Endothelial cell of umbilical vein (primary cell): ENCODE measurements at regions not wholly inside any gene's neighbourhood (a gene's known extent, or its start where the extent isn't known, plus 50 kb on each side); places are given as distances from the start of the nearest gene placed in this dataset.
A peak's percentile ranks its signal among the peaks of the same experiment; 100 is the strongest.

Experiments used
- BruUV-seq: library from RNA; stranded (reverse); fragments of 400-500 nt; replicated peaks from 2 replicates; lab custom pipeline; 2021; lab: Mats Ljungman, UMichigan
- CTCF ChIA-PET: fragments of 300-600, 350-600 bp; sonication (Branson Sonifier 250); formaldehyde crosslinking; loops from one replicate; lab custom pipeline; 2021; ENCODE audit warnings: antibody characterized with exemption, inconsistent platforms; lab: Charles Lee
- POLR2A ChIA-PET: fragments of 300-600, 350-600 bp; sonication (Branson Sonifier 250); formaldehyde crosslinking; loops from one replicate; lab custom pipeline; 2021; ENCODE audit warnings: antibody characterized with exemption, inconsistent platforms; lab: Charles Lee
- DNase-seq: peaks from one replicate; pipeline ENCODE4 v3.0.0-alpha.2; 2011; ENCODE audit warnings: low read depth, low spot score
- FAIRE-seq: peaks from 2 replicates; lab custom pipeline; 2011; peaks lifted over from hg19 to GRCh38; lab: Jason Lieb, UNC
- H2AFZ ChIP-seq: 2 replicates; pipeline ENCODE4 v1.6.0; 2012; ENCODE audit warnings: low read depth, low read length, control low read depth, inconsistent platforms
- H3K27ac ChIP-seq: 2 replicates; pipeline ENCODE4 v1.5.1; 2011; ENCODE audit warnings: low read depth, mild to moderate bottlenecking, control low read depth, low read length, moderate library complexity; ENCODE audit not compliant: insufficient read depth
- H3K27me3 ChIP-seq, 2 experiments: 2 replicates each; pipeline versions ENCODE4 v1.6.0 to v1.6.1; 2011; ENCODE audit warnings: low read length in 2 of 2, mixed read lengths in 1 of 2; ENCODE audit not compliant: control insufficient read depth in 2 of 2, insufficient read depth in 2 of 2
- H3K36me3 ChIP-seq, 2 experiments: 2 replicates in 1 of 2; 3 replicates in 1 of 2; pipeline ENCODE4 v1.5.1; 2011; ENCODE audit warnings: low read length in 2 of 2, mild to moderate bottlenecking in 1 of 2, moderate library complexity in 1 of 2; ENCODE audit not compliant: control insufficient read depth in 2 of 2, insufficient read depth in 2 of 2; ENCODE audit errors: extremely low read depth in 1 of 2
- H3K4me1 ChIP-seq: 3 replicates; pipeline ENCODE4 v1.5.1; 2011; ENCODE audit warnings: mild to moderate bottlenecking, low read length; ENCODE audit not compliant: control insufficient read depth, insufficient read depth; ENCODE audit errors: extremely low read depth
- H3K4me2 ChIP-seq: 2 replicates; pipeline ENCODE4 v1.6.1; 2011; ENCODE audit warnings: low read length, control low read depth, mixed read lengths; ENCODE audit not compliant: insufficient read depth
- H3K4me3 ChIP-seq, 3 experiments: fragments of 200-600 bp in 1 of 3; sonication (generic), shearing (Covaris generic) in 1 of 3; replicated peaks in 1 of 3; 2 replicates each; pipeline ENCODE4 v1.5.1; 2011 to 2016; ENCODE audit warnings: control low read depth in 3 of 3, low read length in 3 of 3, mild to moderate bottlenecking in 2 of 3, inconsistent platforms in 1 of 3, low read depth in 1 of 3, moderate library complexity in 1 of 3; ENCODE audit not compliant: insufficient read depth in 1 of 3
- H3K79me2 ChIP-seq: 2 replicates; pipeline ENCODE4 v1.6.0; 2012; ENCODE audit warnings: low read length, inconsistent platforms; ENCODE audit not compliant: control insufficient read depth, insufficient read depth
- H3K9ac ChIP-seq: replicated peaks from 2 replicates; pipeline ENCODE3; 2011; ENCODE audit warnings: low read length, control low read depth; ENCODE audit not compliant: insufficient read depth; ENCODE audit errors: extremely low read depth
- H3K9me1 ChIP-seq: replicated peaks from 3 replicates; pipeline ENCODE4 v1.6.0; 2011; ENCODE audit warnings: mild to moderate bottlenecking, low read length; ENCODE audit not compliant: control insufficient read depth, insufficient read depth; ENCODE audit errors: extremely low read depth
- H3K9me3 ChIP-seq: replicated peaks from 2 replicates; pipeline ENCODE4 v1.5.1; 2012; ENCODE audit warnings: low read length, inconsistent platforms; ENCODE audit not compliant: control insufficient read depth, insufficient read depth
- H4K20me1 ChIP-seq: replicated peaks from 2 replicates; pipeline ENCODE3; 2011; ENCODE audit warnings: mild to moderate bottlenecking, low read length; ENCODE audit not compliant: control insufficient read depth, insufficient read depth; ENCODE audit errors: extremely low read depth
- EZH2 ChIP-seq: IDR thresholded peaks from 2 replicates; pipeline ENCODE4 v1.6.1; 2012; ENCODE audit warnings: borderline replicate concordance, low read depth, mild to moderate bottlenecking, moderate library complexity, low read length, inconsistent platforms; ENCODE audit not compliant: severe bottlenecking
- FOS ChIP-seq: IDR thresholded peaks from 2 replicates; pipeline ENCODE4 v1.6.1; 2011; ENCODE audit warnings: mild to moderate bottlenecking, low read length, moderate library complexity, borderline replicate concordance; ENCODE audit not compliant: insufficient read depth
- GATA2 ChIP-seq: IDR thresholded peaks from 2 replicates; pipeline ENCODE4 v1.7.0; 2011; ENCODE audit warnings: low read depth, mild to moderate bottlenecking, moderate library complexity, mixed read lengths, low read length; ENCODE audit not compliant: insufficient read length, insufficient read depth
- JUN ChIP-seq: IDR thresholded peaks from 2 replicates; pipeline ENCODE4 v1.6.1; 2011; ENCODE audit warnings: borderline replicate concordance, low read depth; ENCODE audit not compliant: insufficient read length, insufficient read depth
- MYC ChIP-seq: IDR thresholded peaks from one replicate; pipeline ENCODE4 v1.6.1; 2011; ENCODE audit warnings: mild to moderate bottlenecking, low read depth, low read length
- POLR2A ChIP-seq: IDR thresholded peaks from 2 replicates; pipeline ENCODE4 v1.6.1; 2012; ENCODE audit warnings: low read depth, mild to moderate bottlenecking, control low read depth, low read length
- POLR2AphosphoS5 ChIP-seq: IDR thresholded peaks from 2 replicates; pipeline ENCODE4 v1.6.1; 2012; ENCODE audit warnings: low read depth, mild to moderate bottlenecking, control low read depth, low read length, moderate library complexity; ENCODE audit not compliant: insufficient read depth
- dilution Hi-C: fragments of 300-500 bp; cut with MboI; formaldehyde crosslinking; loops from one replicate; pipeline ENCODE4 v1.15.0; 2019; ENCODE audit warnings: low sequenced_read_pairs; ENCODE audit not compliant: extremely low pct_ligation_motif_present
- intact Hi-C: fragments of 100-400 bp; cut with micrococcal nuclease; formaldehyde crosslinking; loops from one replicate; pipeline ENCODE4 v1.10.0; 2022
- TF ChIP-seq, protein P1 (sequence below), 2 donors: IDR thresholded peaks; 1 replicate in 1 of 2; 2 replicates in 1 of 2; pipeline ENCODE4 v1.5.1; 2011; ENCODE audit warnings: low read length in 2 of 2, mild to moderate bottlenecking in 2 of 2, moderate library complexity in 2 of 2, control low read depth in 1 of 2, inconsistent platforms in 1 of 2, low read depth in 1 of 2; ENCODE audit not compliant: insufficient read depth in 1 of 2; ENCODE audit errors: extremely low read depth in 1 of 2
- TF ChIP-seq, protein P2 (sequence below): IDR thresholded peaks from 2 replicates; pipeline ENCODE4 v1.6.1; 2011; ENCODE audit not compliant: insufficient read depth, insufficient read length

DNA sequence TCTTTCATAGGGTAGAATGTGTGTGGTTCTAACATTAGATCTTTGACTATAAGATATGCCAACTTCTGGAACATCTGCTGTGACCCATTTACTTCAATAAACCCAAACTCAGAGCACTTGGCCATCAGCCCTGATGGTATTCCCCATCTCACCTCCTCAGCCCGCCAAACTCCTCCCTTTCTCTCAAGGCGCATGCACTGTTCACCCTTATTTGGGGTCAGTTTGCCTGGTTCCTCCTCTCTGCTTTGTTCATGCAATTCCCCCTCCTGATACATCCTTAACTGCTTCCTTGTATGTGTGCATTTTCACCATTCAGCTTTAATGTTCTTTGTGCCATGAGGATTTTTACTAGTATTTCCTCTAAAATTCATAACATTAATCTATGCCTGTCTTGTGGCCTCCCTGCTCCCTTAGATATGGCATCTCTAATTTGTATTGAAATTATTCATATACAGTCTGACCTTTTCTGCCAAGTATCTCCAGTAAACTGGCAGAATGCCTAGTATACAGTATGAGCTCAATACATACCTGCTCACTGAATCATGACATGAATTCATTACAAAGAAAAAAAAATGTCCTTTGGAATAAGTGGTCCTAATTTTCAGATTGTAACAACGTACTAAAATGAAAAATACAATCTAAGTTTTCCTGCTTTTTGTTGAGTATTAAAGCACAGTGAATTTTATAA lies 336.8 kb upstream of the IGFBP3 start:
- H3K4me2 ChIP-seq: no peak overlapping the region
- ChIA-PET POLR2A (no interaction called here), CTCF (interaction anchor here (1.0 to 1.5 kb wide), 2 partner anchors 10 to 64 kb away, joined by 3 to 4 read pairs; no protein-coding TSS in a partner anchor)
- H3K9me3 ChIP-seq: no peaks in the 10 kb centered on the region
- H3K9ac ChIP-seq: no peak overlapping the region
- DNase-seq: peak; percentile 26
- no peaks in the 10 kb centered on the region for H3K36me3 ChIP-seq
- H4K20me1 ChIP-seq: no peaks in the 10 kb centered on the region
- H3K9me1 ChIP-seq: no peaks in the 10 kb centered on the region
- H3K27me3 ChIP-seq: no peaks in the 10 kb centered on the region
- BruUV-seq: no TSS peak
- no peaks in the 10 kb centered on the region for H3K79me2 ChIP-seq
- dilution Hi-C loops: no loop called here
- no peak overlapping the region for H2AFZ ChIP-seq
- no peak for FAIRE-seq
- H3K4me3 ChIP-seq: no peak overlapping the region
- no peaks in the 10 kb centered on the region for H3K4me1 ChIP-seq
- TF ChIP-seq, protein P1, sequence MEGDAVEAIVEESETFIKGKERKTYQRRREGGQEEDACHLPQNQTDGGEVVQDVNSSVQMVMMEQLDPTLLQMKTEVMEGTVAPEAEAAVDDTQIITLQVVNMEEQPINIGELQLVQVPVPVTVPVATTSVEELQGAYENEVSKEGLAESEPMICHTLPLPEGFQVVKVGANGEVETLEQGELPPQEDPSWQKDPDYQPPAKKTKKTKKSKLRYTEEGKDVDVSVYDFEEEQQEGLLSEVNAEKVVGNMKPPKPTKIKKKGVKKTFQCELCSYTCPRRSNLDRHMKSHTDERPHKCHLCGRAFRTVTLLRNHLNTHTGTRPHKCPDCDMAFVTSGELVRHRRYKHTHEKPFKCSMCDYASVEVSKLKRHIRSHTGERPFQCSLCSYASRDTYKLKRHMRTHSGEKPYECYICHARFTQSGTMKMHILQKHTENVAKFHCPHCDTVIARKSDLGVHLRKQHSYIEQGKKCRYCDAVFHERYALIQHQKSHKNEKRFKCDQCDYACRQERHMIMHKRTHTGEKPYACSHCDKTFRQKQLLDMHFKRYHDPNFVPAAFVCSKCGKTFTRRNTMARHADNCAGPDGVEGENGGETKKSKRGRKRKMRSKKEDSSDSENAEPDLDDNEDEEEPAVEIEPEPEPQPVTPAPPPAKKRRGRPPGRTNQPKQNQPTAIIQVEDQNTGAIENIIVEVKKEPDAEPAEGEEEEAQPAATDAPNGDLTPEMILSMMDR (IDR thresholded peaks at IDR 0.05; ENCODE audit: extremely low read depth in 1 of 2, insufficient read depth in 1 of 2, low read depth in 1 of 2, low read length in 2 of 2): no peak
- TF ChIP-seq POLR2AphosphoS5 (no peak), GATA2 (no peak), FOS (no peak), EZH2 (no peak), JUN (no peak), POLR2A (no peak), MYC (no peak)
- TF ChIP-seq, protein P2, sequence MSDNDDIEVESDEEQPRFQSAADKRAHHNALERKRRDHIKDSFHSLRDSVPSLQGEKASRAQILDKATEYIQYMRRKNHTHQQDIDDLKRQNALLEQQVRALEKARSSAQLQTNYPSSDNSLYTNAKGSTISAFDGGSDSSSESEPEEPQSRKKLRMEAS: no peak
- no peak overlapping the region for H3K27ac ChIP-seq
- intact Hi-C loops: no loop called here
